IMR-90 (cell line): ENCODE measurements at regions not wholly inside any gene's neighbourhood (a gene's known extent, or its start where the extent isn't known, plus 50 kb on each side); places are given as distances from the start of the nearest gene placed in this dataset.
"Not testable (repeated sequence)": the region's sequence is repeated elsewhere in the genome, so short reads cannot be mapped to it uniquely, and the experiment has no call there.

Experiments used
- CHD1 ChIP-seq: IDR thresholded peaks from 2 replicates; pipeline ENCODE4 v1.6.1; 2012; ENCODE audit warnings: low read depth, low read length, improper control_type of control experiment
- FOS ChIP-seq: fragments of 150-350 bp; IDR thresholded peaks from 2 replicates; pipeline ENCODE4 v1.6.1; 2016; ENCODE audit warnings: low read depth, low read length
- NFE2L2 ChIP-seq: fragments of 150-350 bp; IDR thresholded peaks from 2 replicates; pipeline ENCODE4 v1.6.1; 2016; ENCODE audit warnings: low read depth, mild to moderate bottlenecking, low read length
- POLR2A ChIP-seq: IDR thresholded peaks from 2 replicates; pipeline ENCODE4 v1.6.1; 2012; ENCODE audit warnings: mild to moderate bottlenecking, low read depth, low read length
- RCOR1 ChIP-seq: IDR thresholded peaks from 2 replicates; pipeline ENCODE4 v1.6.1; 2012; ENCODE audit warnings: mild to moderate bottlenecking, low read length, improper control_type of control experiment; ENCODE audit not compliant: insufficient replicate concordance
- RFX5 ChIP-seq: IDR thresholded peaks from 2 replicates; pipeline ENCODE4 v1.8.0; 2012; ENCODE audit warnings: low read depth, mild to moderate bottlenecking, low read length, moderate library complexity
- TF ChIP-seq, protein P1 (sequence below): conservative IDR thresholded peaks from 2 replicates; pipeline ENCODE4 v1.5.1; 2012; ENCODE audit warnings: mild to moderate bottlenecking, low read depth, low read length, improper control_type of control experiment
- TF ChIP-seq, protein P2 (sequence below): fragments of 150-350 bp; IDR thresholded peaks from 2 replicates; pipeline ENCODE4 v1.6.1; 2017; ENCODE audit warnings: mild to moderate bottlenecking, antibody characterized with exemption, low read length, low read depth
- TF ChIP-seq, protein P3 (sequence below): fragments of 150-350 bp; IDR thresholded peaks from 2 replicates; pipeline ENCODE4 v1.6.1; 2016; ENCODE audit warnings: low read depth, mild to moderate bottlenecking, low read length, moderate library complexity, borderline replicate concordance

DNA sequence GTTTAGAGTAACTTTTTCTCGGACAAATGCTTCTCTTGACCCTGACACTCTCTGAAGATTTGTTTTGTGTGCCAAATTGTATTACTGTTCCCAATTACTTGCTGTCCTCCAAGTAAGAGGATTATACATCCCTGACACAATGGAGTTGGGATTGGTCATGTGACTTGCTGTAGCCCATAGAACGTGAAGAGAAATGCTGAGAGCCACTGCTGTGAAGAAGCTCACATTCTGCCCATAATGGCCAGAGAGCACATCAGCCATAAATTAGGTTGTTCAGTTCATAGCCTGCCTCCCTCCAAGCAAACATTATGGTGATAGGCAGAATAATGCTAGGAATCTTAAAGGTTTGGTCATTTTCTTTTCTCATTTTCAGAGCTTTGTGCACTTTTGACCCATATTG is 127.5 kb downstream of the SPATA31A6 start:
- TF ChIP-seq, protein P1, sequence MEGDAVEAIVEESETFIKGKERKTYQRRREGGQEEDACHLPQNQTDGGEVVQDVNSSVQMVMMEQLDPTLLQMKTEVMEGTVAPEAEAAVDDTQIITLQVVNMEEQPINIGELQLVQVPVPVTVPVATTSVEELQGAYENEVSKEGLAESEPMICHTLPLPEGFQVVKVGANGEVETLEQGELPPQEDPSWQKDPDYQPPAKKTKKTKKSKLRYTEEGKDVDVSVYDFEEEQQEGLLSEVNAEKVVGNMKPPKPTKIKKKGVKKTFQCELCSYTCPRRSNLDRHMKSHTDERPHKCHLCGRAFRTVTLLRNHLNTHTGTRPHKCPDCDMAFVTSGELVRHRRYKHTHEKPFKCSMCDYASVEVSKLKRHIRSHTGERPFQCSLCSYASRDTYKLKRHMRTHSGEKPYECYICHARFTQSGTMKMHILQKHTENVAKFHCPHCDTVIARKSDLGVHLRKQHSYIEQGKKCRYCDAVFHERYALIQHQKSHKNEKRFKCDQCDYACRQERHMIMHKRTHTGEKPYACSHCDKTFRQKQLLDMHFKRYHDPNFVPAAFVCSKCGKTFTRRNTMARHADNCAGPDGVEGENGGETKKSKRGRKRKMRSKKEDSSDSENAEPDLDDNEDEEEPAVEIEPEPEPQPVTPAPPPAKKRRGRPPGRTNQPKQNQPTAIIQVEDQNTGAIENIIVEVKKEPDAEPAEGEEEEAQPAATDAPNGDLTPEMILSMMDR, result not testable (repeated sequence)
- TF ChIP-seq POLR2A, RCOR1, NFE2L2, FOS, RFX5, CHD1: not testable (repeated sequence)
- TF ChIP-seq, protein P2, sequence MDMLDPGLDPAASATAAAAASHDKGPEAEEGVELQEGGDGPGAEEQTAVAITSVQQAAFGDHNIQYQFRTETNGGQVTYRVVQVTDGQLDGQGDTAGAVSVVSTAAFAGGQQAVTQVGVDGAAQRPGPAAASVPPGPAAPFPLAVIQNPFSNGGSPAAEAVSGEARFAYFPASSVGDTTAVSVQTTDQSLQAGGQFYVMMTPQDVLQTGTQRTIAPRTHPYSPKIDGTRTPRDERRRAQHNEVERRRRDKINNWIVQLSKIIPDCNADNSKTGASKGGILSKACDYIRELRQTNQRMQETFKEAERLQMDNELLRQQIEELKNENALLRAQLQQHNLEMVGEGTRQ, result not testable (repeated sequence)
- TF ChIP-seq, protein P3, sequence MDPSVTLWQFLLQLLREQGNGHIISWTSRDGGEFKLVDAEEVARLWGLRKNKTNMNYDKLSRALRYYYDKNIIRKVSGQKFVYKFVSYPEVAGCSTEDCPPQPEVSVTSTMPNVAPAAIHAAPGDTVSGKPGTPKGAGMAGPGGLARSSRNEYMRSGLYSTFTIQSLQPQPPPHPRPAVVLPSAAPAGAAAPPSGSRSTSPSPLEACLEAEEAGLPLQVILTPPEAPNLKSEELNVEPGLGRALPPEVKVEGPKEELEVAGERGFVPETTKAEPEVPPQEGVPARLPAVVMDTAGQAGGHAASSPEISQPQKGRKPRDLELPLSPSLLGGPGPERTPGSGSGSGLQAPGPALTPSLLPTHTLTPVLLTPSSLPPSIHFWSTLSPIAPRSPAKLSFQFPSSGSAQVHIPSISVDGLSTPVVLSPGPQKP, result not testable (repeated sequence)
